PC-3 (cell line): ENCODE measurements at regions not wholly inside any gene's neighbourhood (a gene's known extent, or its start where the extent isn't known, plus 50 kb on each side); places are given as distances from the start of the nearest gene placed in this dataset.
"Not testable (repeated sequence)": the region's sequence is repeated elsewhere in the genome, so short reads cannot be mapped to it uniquely, and the experiment has no call there.

Experiments
- ATAC-seq: fragments of 200-7000 bp; cut with Tn5 transposase; 2 replicates; pipeline ENCODE4 v1.9.1; 2020; ENCODE audit warnings: mild to moderate bottlenecking, moderate library complexity
- BruUV-seq: library from RNA; stranded (reverse); fragments of 400-500 nt; replicated peaks from 2 replicates; lab custom pipeline; 2021; lab: Mats Ljungman, UMichigan
- CTCF ChIA-PET: fragments of 300-600 bp; sonication (Branson Sonifier 250); formaldehyde crosslinking; loops from one replicate; lab custom pipeline; 2022; ENCODE audit warnings: antibody characterized with exemption; lab: Charles Lee
- POLR2A ChIA-PET: fragments of 300-600 bp; sonication (Branson Sonifier 250); formaldehyde crosslinking; loops from one replicate; lab custom pipeline; 2022; ENCODE audit warnings: antibody characterized with exemption; ENCODE audit not compliant: unreplicated experiment; lab: Charles Lee
- DNase-seq: peaks from one replicate; pipeline ENCODE4 v3.0.0-alpha.2; 2015
- H2AFZ ChIP-seq: fragments of 300-600 bp; sonication (generic); 2 replicates; pipeline ENCODE4 v1.6.0; 2016; ENCODE audit warnings: antibody characterized with exemption, low read length
- H3F3A ChIP-seq: fragments of 300-600 bp; sonication (generic); one replicate; pipeline ENCODE4 v1.6.0; 2017; ENCODE audit warnings: antibody characterized with exemption, low read length, control low read depth, mild to moderate bottlenecking; ENCODE audit not compliant: unreplicated experiment
- H3K27ac ChIP-seq: fragments of 300-600 bp; sonication (generic); 2 replicates; pipeline ENCODE4 v1.5.1; 2016; ENCODE audit warnings: mild to moderate bottlenecking, low read length
- H3K27me3 ChIP-seq: fragments of 300-600 bp; sonication (generic); 2 replicates; pipeline ENCODE4 v1.6.1; 2016; ENCODE audit warnings: low read length, mixed read lengths
- H3K36me3 ChIP-seq: fragments of 300-600 bp; sonication (generic); 2 replicates; pipeline ENCODE4 v1.6.1; 2016; ENCODE audit warnings: low read depth, mixed run types, low read length, mixed read lengths
- H3K4me1 ChIP-seq: fragments of 300-600 bp; sonication (generic); 2 replicates; pipeline ENCODE4 v1.5.1; 2016; ENCODE audit warnings: low read length; ENCODE audit not compliant: insufficient read depth
- H3K4me2 ChIP-seq: fragments of 300-600 bp; sonication (generic); 2 replicates; pipeline ENCODE4 v1.6.0; 2016; ENCODE audit warnings: low read length
- H3K4me3 ChIP-seq: fragments of 300-600 bp; sonication (generic); 2 replicates; pipeline ENCODE4 v1.5.1; 2016; ENCODE audit warnings: mild to moderate bottlenecking, low read length, mixed read lengths
- H3K79me2 ChIP-seq: fragments of 300-600 bp; sonication (generic); 2 replicates; pipeline ENCODE4 v1.6.1; 2017; ENCODE audit warnings: low read length, mixed read lengths
- H3K9ac ChIP-seq: fragments of 300-600 bp; sonication (generic); 2 replicates; pipeline ENCODE4 v1.6.0; 2016; ENCODE audit warnings: mild to moderate bottlenecking, low read length
- H3K9me2 ChIP-seq: fragments of 300-600 bp; sonication (generic); replicated peaks from 2 replicates; pipeline ENCODE4 v1.6.1; 2016; ENCODE audit warnings: mixed run types, low read length, mixed read lengths
- H3K9me3 ChIP-seq: fragments of 300-600 bp; sonication (generic); 2 replicates; pipeline ENCODE4 v1.6.1; 2016; ENCODE audit warnings: low read length, mixed read lengths
- H4K20me1 ChIP-seq: fragments of 300-600 bp; sonication (generic); 2 replicates; pipeline ENCODE4 v1.6.1; 2016; ENCODE audit warnings: low read length, mixed read lengths
- CTCF ChIP-seq: fragments of 300-600 bp; sonication (generic); conservative IDR thresholded peaks from 2 replicates; pipeline ENCODE4 v1.5.1; 2017; ENCODE audit warnings: antibody characterized with exemption, low read depth, mild to moderate bottlenecking, low read length
- EZH2 ChIP-seq: fragments of 300-600 bp; sonication (generic); IDR thresholded peaks from one replicate; pipeline ENCODE4 v1.6.1; 2017; ENCODE audit warnings: antibody characterized with exemption, mild to moderate bottlenecking, low read length; ENCODE audit not compliant: unreplicated experiment
- EZH2phosphoT487 ChIP-seq: fragments of 300-600 bp; sonication (generic); IDR thresholded peaks from 2 replicates; pipeline ENCODE4 v1.6.1; 2018; ENCODE audit warnings: mild to moderate bottlenecking, antibody characterized with exemption, low read length, borderline replicate concordance
- intact Hi-C: fragments of 100-400 bp; cut with micrococcal nuclease; formaldehyde crosslinking; loops from 2 replicates; pipeline ENCODE4 v1.9.0; 2023

GRCh38 chr2:67186326-67186725, 210.8 kb upstream of the ETAA1 start:
- no peaks in the 10 kb centered on the region for H3K9me3 ChIP-seq
- no peak overlapping the region for H3K4me2 ChIP-seq
- intact Hi-C loops = no loop called here
- ChIA-PET CTCF (no interaction called here), POLR2A (no interaction called here)
- H3K79me2 ChIP-seq = no peaks in the 10 kb centered on the region
- H4K20me1 ChIP-seq = no peaks in the 10 kb centered on the region
- no peak overlapping the region for H3K9ac ChIP-seq
- BruUV-seq = no TSS peak
- no peaks in the 10 kb centered on the region for H3F3A ChIP-seq
- H3K4me1 ChIP-seq = no peaks in the 10 kb centered on the region
- ATAC-seq (no peak), DNase-seq (no peak)
- TF ChIP-seq EZH2phosphoT487 = no peak
- no peak for TF ChIP-seq CTCF
- no peak for TF ChIP-seq EZH2
- no peak overlapping the region for H2AFZ ChIP-seq
- no peaks in the 10 kb centered on the region for H3K27me3 ChIP-seq
- no peak overlapping the region for H3K27ac ChIP-seq
- H3K36me3 ChIP-seq = no peaks in the 10 kb centered on the region
- no peak overlapping the region for H3K4me3 ChIP-seq
- no peaks in the 10 kb centered on the region for H3K9me2 ChIP-seq

- CTCF ChIA-PET = no interaction called here
- H3K79me2 ChIP-seq = no peaks in the 10 kb centered on the region
- H3K4me2 ChIP-seq = no peak overlapping the region
- no peak overlapping the region for H3K4me3 ChIP-seq
- no peaks in the 10 kb centered on the region for H3K4me1 ChIP-seq
- H3K27me3 ChIP-seq = no peaks in the 10 kb centered on the region
- BruUV-seq = no TSS peak
- H3K27ac ChIP-seq = no peak overlapping the region
- H3K9ac ChIP-seq = no peak overlapping the region
- intact Hi-C loops = no loop called here
- H3K9me2 ChIP-seq = no peaks in the 10 kb centered on the region
- DNase-seq (peak; percentile 12), ATAC-seq (no peak)
- H2AFZ ChIP-seq = no peak overlapping the region
- POLR2A ChIA-PET = no interaction called here
- H3K36me3 ChIP-seq = no peaks in the 10 kb centered on the region
- no peaks in the 10 kb centered on the region for H3K9me3 ChIP-seq
- TF ChIP-seq EZH2 (no peak), EZH2phosphoT487 (no peak), CTCF (no peak)
- no peaks in the 10 kb centered on the region for H4K20me1 ChIP-seq
- no peaks in the 10 kb centered on the region for H3F3A ChIP-seq
These were observed 210.3 kb upstream of the ETAA1 start for GRCh38 chr2:67186871-67187270.

GRCh38 chr2:67195327-67195726, 201.8 kb upstream of the ETAA1 start:
- CTCF ChIA-PET, BruUV-seq: not testable (repeated sequence)

More at GRCh38 chr2:67195327-67195726, 201.8 kb upstream of the ETAA1 start:
- H3K9me3 ChIP-seq, H3K9ac ChIP-seq, H3K79me2 ChIP-seq, H3F3A ChIP-seq, H3K27me3 ChIP-seq, H4K20me1 ChIP-seq, ATAC-seq, H3K9me2 ChIP-seq, DNase-seq, H3K27ac ChIP-seq, H3K4me2 ChIP-seq, H2AFZ ChIP-seq, intact Hi-C loops, H3K4me1 ChIP-seq, H3K4me3 ChIP-seq, H3K36me3 ChIP-seq: not testable (repeated sequence)
- POLR2A ChIA-PET = interaction anchor here (0.7 kb wide), 1 partner anchor 382 kb away, joined by 7 read pairs; no protein-coding TSS in a partner anchor
